Trophoblast cell (in vitro differentiated cells and primary cell): ENCODE measurements at regions not wholly inside any gene's neighbourhood (a gene's known extent, or its start where the extent isn't known, plus 50 kb on each side); places are given as distances from the start of the nearest gene placed in this dataset.

ENCODE experiments used
- DNase-seq, 2 donors: peaks; one replicate each; pipeline ENCODE4 v3.0.0-alpha.2; 2016
- H2AFZ ChIP-seq: 2 replicates; pipeline ENCODE4 v1.6.1; 2013; ENCODE audit warnings: low read length, moderate library complexity, mild to moderate bottlenecking; ENCODE audit not compliant: insufficient read depth, poor library complexity
- H2AK5ac ChIP-seq: 2 replicates; pipeline ENCODE4 v1.6.1; 2013; ENCODE audit warnings: mild to moderate bottlenecking, low read length
- H2BK120ac ChIP-seq: 2 replicates; pipeline ENCODE4 v1.6.1; 2013; ENCODE audit warnings: low read length, mild to moderate bottlenecking, moderate library complexity; ENCODE audit not compliant: insufficient read depth, poor library complexity
- H2BK12ac ChIP-seq: 2 replicates; pipeline ENCODE4 v1.6.1; 2013; ENCODE audit warnings: mild to moderate bottlenecking, low read length, moderate library complexity
- H2BK5ac ChIP-seq: 2 replicates; pipeline ENCODE4 v1.6.1; 2013; ENCODE audit warnings: low read length, low read depth, moderate library complexity, mild to moderate bottlenecking; ENCODE audit not compliant: poor library complexity
- H3K14ac ChIP-seq: 2 replicates; pipeline ENCODE4 v1.6.1; 2013; ENCODE audit warnings: mild to moderate bottlenecking, low read length
- H3K18ac ChIP-seq: 2 replicates; pipeline ENCODE4 v1.6.1; 2013; ENCODE audit warnings: mild to moderate bottlenecking, low read length
- H3K23ac ChIP-seq: 2 replicates; pipeline ENCODE4 v1.6.1; 2013; ENCODE audit warnings: low read length
- H3K27ac ChIP-seq: 2 replicates; pipeline ENCODE4 v1.5.1; 2013; ENCODE audit warnings: low read depth, mild to moderate bottlenecking, inconsistent platforms, low read length, moderate library complexity
- H3K27me3 ChIP-seq: 2 replicates; pipeline ENCODE4 v1.6.1; 2013; ENCODE audit warnings: inconsistent platforms, mild to moderate bottlenecking, low read length, moderate library complexity; ENCODE audit not compliant: insufficient read depth
- H3K36me3 ChIP-seq, 2 experiments: 1 replicate in 1 of 2; 2 replicates in 1 of 2; pipeline ENCODE4 v1.6.1; 2013; ENCODE audit warnings: low read length in 2 of 2, mild to moderate bottlenecking in 2 of 2, moderate library complexity in 1 of 2; ENCODE audit not compliant: insufficient read depth in 2 of 2, control insufficient read depth in 1 of 2
- H3K4ac ChIP-seq: 2 replicates; pipeline ENCODE4 v1.6.1; 2013; ENCODE audit warnings: low read depth, mild to moderate bottlenecking, low read length, moderate library complexity
- H3K4me1 ChIP-seq, 2 experiments: 1 replicate in 1 of 2; 2 replicates in 1 of 2; pipeline ENCODE4 v1.6.1; 2013; ENCODE audit warnings: low read length in 2 of 2, mild to moderate bottlenecking in 2 of 2, moderate library complexity in 1 of 2; ENCODE audit not compliant: insufficient read depth in 2 of 2, control insufficient read depth in 1 of 2
- H3K4me2 ChIP-seq: 2 replicates; pipeline ENCODE4 v1.6.1; 2013; ENCODE audit warnings: inconsistent platforms, mild to moderate bottlenecking, low read length, moderate library complexity
- H3K4me3 ChIP-seq: 2 replicates; pipeline ENCODE4 v1.5.1; 2013; ENCODE audit warnings: mild to moderate bottlenecking, low read depth, low read length, inconsistent platforms
- H3K79me1 ChIP-seq: one replicate; pipeline ENCODE4 v1.6.1; 2013; ENCODE audit warnings: low read length
- H3K79me2 ChIP-seq: 2 replicates; pipeline ENCODE4 v1.6.1; 2013; ENCODE audit warnings: low read length, mild to moderate bottlenecking; ENCODE audit not compliant: control insufficient read depth, insufficient read depth, poor library complexity
- H3K9ac ChIP-seq: 2 replicates; pipeline ENCODE4 v1.6.1; 2013; ENCODE audit warnings: mild to moderate bottlenecking, low read length
- H3K9me3 ChIP-seq: 2 replicates; pipeline ENCODE4 v1.6.1; 2013; ENCODE audit warnings: low read depth, mild to moderate bottlenecking, control low read depth, inconsistent platforms, low read length; ENCODE audit not compliant: insufficient read depth
- H4K12ac ChIP-seq: 2 replicates; pipeline ENCODE4 v1.6.1; 2013; ENCODE audit warnings: low read depth, mild to moderate bottlenecking, low read length, moderate library complexity
- H4K8ac ChIP-seq: 2 replicates; pipeline ENCODE4 v1.6.1; 2013; ENCODE audit warnings: low read depth, mild to moderate bottlenecking, low read length, moderate library complexity
- H4K91ac ChIP-seq: one replicate; pipeline ENCODE4 v1.6.1; 2013; ENCODE audit warnings: low read depth, mild to moderate bottlenecking, low read length, moderate library complexity
- WGBS: extraction: QIAGEN DNeasy Blood & Tissue Kit; methylation state at CpG from one replicate; pipeline ENCODE4 v1.1.7; 2013; ENCODE audit warnings: missing lambda C conversion rate; ENCODE audit not compliant: insufficient read length, insufficient coverage; ENCODE audit errors: extremely low coverage; 5-methylcytosine and 5-hydroxymethylcytosine counted together

GRCh38 chr9:73412874-73413273 is 261.2 kb downstream of the ANXA1 start:
- Histone ChIP-seq H3K4ac (no peak overlapping the region), H3K79me1 (no peaks in the 10 kb centered on the region), H4K8ac (no peak overlapping the region), H4K91ac (no peak overlapping the region), H3K4me1 (no peaks in the 10 kb centered on the region), H3K18ac (no peak overlapping the region), H3K36me3 (no peaks in the 10 kb centered on the region), H3K4me2 (no peak overlapping the region), H2AFZ (no peak overlapping the region), H4K12ac (no peak overlapping the region), H2BK120ac (no peak overlapping the region), H3K27me3 (no peaks in the 10 kb centered on the region), H2AK5ac (no peak overlapping the region), H3K4me3 (no peak overlapping the region), H3K14ac (no peak overlapping the region), H3K79me2 (no peaks in the 10 kb centered on the region), H2BK5ac (no peak overlapping the region), H2BK12ac (no peak overlapping the region), H3K23ac (no peak overlapping the region), H3K9me3 (no peaks in the 10 kb centered on the region), H3K27ac (no peak overlapping the region), H3K9ac (no peak overlapping the region)
- DNase-seq: no peak

- Histone ChIP-seq H3K27ac (no peak overlapping the region), H3K4me3 (no peak overlapping the region), H3K9ac (no peak overlapping the region), H4K8ac (no peak overlapping the region), H3K4me1 (no peaks in the 10 kb centered on the region), H2AFZ (no peak overlapping the region), H4K91ac (no peak overlapping the region), H3K4ac (no peak overlapping the region), H3K23ac (no peak overlapping the region), H3K18ac (no peak overlapping the region), H3K4me2 (no peak overlapping the region), H3K79me2 (no peaks in the 10 kb centered on the region), H2BK5ac (no peak overlapping the region), H2BK12ac (no peak overlapping the region), H3K14ac (no peak overlapping the region), H3K36me3 (no peaks in the 10 kb centered on the region), H3K79me1 (no peaks in the 10 kb centered on the region), H2AK5ac (no peak overlapping the region), H3K9me3 (no peaks in the 10 kb centered on the region), H2BK120ac (no peak overlapping the region), H4K12ac (no peak overlapping the region), H3K27me3 (no peaks in the 10 kb centered on the region)
- no CpG with 5 or more reads among the region's 1 CpG for WGBS
- no peak for DNase-seq
These were observed 272.2 kb downstream of the ANXA1 start for GRCh38 chr9:73423891-73424290.

- Histone ChIP-seq H4K8ac (no peak overlapping the region), H3K4me3 (no peak overlapping the region), H2BK12ac (no peak overlapping the region), H2BK120ac (no peak overlapping the region), H3K9me3 (no peaks in the 10 kb centered on the region), H3K4me1 (no peaks in the 10 kb centered on the region), H3K18ac (no peak overlapping the region), H3K14ac (no peak overlapping the region), H3K36me3 (no peaks in the 10 kb centered on the region), H2AK5ac (no peak overlapping the region), H3K4me2 (no peak overlapping the region), H3K23ac (no peak overlapping the region), H3K9ac (no peak overlapping the region), H3K79me1 (no peaks in the 10 kb centered on the region), H2AFZ (no peak overlapping the region), H3K79me2 (no peaks in the 10 kb centered on the region), H4K91ac (no peak overlapping the region), H3K27ac (no peak overlapping the region), H2BK5ac (no peak overlapping the region), H3K4ac (no peak overlapping the region), H4K12ac (no peak overlapping the region), H3K27me3 (no peaks in the 10 kb centered on the region)
- no CpG with 5 or more reads among the region's 5 CpGs for WGBS
- DNase-seq: no peak
These were observed 274.6 kb downstream of the ANXA1 start for GRCh38 chr9:73426269-73426668.

- Histone ChIP-seq H3K18ac (no peak overlapping the region), H3K9ac (no peak overlapping the region), H3K4ac (no peak overlapping the region), H3K27me3 (no peaks in the 10 kb centered on the region), H3K4me3 (no peak overlapping the region), H3K4me1 (peaks cover 0 to 2% of the 10 kb centered on the region in 2 experiments), H3K23ac (no peak overlapping the region), H3K27ac (no peak overlapping the region), H3K14ac (no peak overlapping the region), H3K79me2 (no peaks in the 10 kb centered on the region), H2AK5ac (no peak overlapping the region), H2BK5ac (no peak overlapping the region), H2BK120ac (no peak overlapping the region), H3K36me3 (no peaks in the 10 kb centered on the region), H2AFZ (no peak overlapping the region), H3K79me1 (no peaks in the 10 kb centered on the region), H3K4me2 (no peak overlapping the region), H2BK12ac (no peak overlapping the region), H4K8ac (no peak overlapping the region), H3K9me3 (no peaks in the 10 kb centered on the region), H4K12ac (no peak overlapping the region), H4K91ac (no peak overlapping the region)
- DNase-seq: no peak
- WGBS: no CpG with 5 or more reads among the region's 2 CpGs
These were observed 283.2 kb downstream of the ANXA1 start for GRCh38 chr9:73434826-73435225.
